ENCODE measurements at regions not wholly inside any gene's neighbourhood (a gene's known extent, or its start where the extent isn't known, plus 50 kb on each side); places are given as distances from the start of the nearest gene placed in this dataset.

DNA sequence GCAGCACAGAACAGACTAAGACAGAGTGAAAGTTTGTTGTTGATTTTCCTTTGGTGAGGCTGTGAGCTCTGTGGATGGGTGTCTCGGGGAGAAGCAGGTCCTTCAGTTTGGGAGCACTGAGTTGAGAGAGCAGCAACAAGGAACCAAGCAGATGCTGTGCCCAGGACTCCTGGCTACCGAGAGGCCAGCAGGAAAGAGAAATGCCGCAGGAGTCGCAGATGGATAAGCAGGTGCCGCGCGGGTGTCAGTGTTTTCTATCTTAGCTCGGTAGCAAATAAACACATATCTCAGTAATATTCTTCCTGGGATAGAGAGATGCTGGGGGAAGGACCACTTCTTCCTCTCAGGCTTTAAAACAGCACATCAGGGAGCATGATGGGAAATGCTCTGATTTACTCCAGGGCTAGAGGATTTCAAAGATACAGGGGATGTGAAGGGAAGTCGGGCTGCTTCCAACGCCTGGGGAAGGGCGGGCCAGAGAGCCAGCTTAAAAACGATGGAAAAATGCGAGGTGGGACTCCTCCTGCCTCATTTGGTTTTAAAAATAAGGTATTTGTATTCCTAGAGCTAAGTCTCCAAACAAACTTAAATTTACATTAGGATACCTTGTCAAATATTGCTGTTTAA, 470.7 kb upstream of the B3GAT1 start:
- Histone ChIP-seq H3K4me3 (no peak overlapping the region), H3K4me1 (no peaks in the 10 kb centered on the region), H3K9me3 (no peaks in the 10 kb centered on the region), H3K27ac (no peak overlapping the region), H3K36me3 (no peaks in the 10 kb centered on the region), H3K27me3 (peaks cover 0 to 46% (median 2%) of the 10 kb centered on the region in 9 donors)
- TF ChIP-seq POLR2A (IDR thresholded peaks at IDR 0.05) = no peak
- TF ChIP-seq, protein P1, sequence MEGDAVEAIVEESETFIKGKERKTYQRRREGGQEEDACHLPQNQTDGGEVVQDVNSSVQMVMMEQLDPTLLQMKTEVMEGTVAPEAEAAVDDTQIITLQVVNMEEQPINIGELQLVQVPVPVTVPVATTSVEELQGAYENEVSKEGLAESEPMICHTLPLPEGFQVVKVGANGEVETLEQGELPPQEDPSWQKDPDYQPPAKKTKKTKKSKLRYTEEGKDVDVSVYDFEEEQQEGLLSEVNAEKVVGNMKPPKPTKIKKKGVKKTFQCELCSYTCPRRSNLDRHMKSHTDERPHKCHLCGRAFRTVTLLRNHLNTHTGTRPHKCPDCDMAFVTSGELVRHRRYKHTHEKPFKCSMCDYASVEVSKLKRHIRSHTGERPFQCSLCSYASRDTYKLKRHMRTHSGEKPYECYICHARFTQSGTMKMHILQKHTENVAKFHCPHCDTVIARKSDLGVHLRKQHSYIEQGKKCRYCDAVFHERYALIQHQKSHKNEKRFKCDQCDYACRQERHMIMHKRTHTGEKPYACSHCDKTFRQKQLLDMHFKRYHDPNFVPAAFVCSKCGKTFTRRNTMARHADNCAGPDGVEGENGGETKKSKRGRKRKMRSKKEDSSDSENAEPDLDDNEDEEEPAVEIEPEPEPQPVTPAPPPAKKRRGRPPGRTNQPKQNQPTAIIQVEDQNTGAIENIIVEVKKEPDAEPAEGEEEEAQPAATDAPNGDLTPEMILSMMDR (IDR thresholded peaks at IDR 0.05) = no peak
- ATAC-seq (no peak), DNase-seq (no peak)
- intact Hi-C loops (cut with DNase I) = no loop called here
- 56 to 62% (median 60%) methylated on average over 13 of the region's 13 CpGs for whole genome bisulfite sequencing, 4 donors

GRCh38 chr11:134882141-134882540, 470.1 kb upstream of the B3GAT1 start:
- H3K27me3 ChIP-seq = peaks cover 0 to 45% (median 2%) of the 10 kb centered on the region in 9 donors
- H3K9me3 ChIP-seq = no peaks in the 10 kb centered on the region
- H3K36me3 ChIP-seq = no peaks in the 10 kb centered on the region
- DNase-seq (no peak), ATAC-seq (no peak)
- TF ChIP-seq POLR2A (IDR thresholded peaks at IDR 0.05) = no peak
- TF ChIP-seq, protein P1 (IDR thresholded peaks at IDR 0.05) = no peak
- intact Hi-C loops (cut with DNase I) = no loop called here
- no peak overlapping the region for H3K27ac ChIP-seq
- H3K4me1 ChIP-seq = no peaks in the 10 kb centered on the region
- no peak overlapping the region for H3K4me3 ChIP-seq
- WGBS, 4 donors = 76 to 87% (median 82%) methylated on average over 11 of the region's 11 CpGs

GRCh38 chr11:134880788-134881187, 468.7 kb upstream of the B3GAT1 start:
- Histone ChIP-seq H3K27ac (no peak overlapping the region), H3K36me3 (no peaks in the 10 kb centered on the region), H3K9me3 (no peaks in the 10 kb centered on the region), H3K4me3 (no peak overlapping the region), H3K4me1 (no peaks in the 10 kb centered on the region), H3K27me3 (peaks cover 0 to 33% (median 2%) of the 10 kb centered on the region in 9 donors)
- intact Hi-C loops (cut with DNase I) = no loop called here
- ATAC-seq = no peak
- no peak for DNase-seq
- WGBS, 4 donors = 75 to 84% (median 79%) methylated on average over 6 of the region's 6 CpGs
- no peak for TF ChIP-seq POLR2A (IDR thresholded peaks at IDR 0.05)

DNA sequence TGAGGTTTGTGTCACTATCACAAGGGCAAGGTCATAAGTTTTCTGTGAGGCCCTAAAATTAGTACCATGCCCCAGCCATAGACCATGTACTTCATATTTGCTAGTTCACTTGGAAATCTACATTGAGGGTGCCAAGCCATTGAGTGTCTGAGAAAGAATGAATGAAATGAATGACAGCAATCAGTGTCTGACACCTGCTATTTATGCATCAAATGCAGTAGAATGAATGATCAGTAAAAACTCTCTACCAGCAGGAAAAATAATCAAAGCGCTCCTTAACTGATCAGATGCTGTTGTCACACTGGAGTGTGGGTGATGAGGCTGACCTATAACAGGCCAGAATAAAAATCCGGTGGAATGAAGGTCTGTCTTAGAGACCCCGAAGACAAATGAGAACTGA, 467.9 kb upstream of the B3GAT1 start:
- Histone ChIP-seq H3K4me3 (no peak overlapping the region), H3K4me1 (no peaks in the 10 kb centered on the region), H3K9me3 (no peaks in the 10 kb centered on the region), H3K27ac (no peak overlapping the region), H3K27me3 (peaks cover 0 to 30% (median 2%) of the 10 kb centered on the region in 9 donors), H3K36me3 (no peaks in the 10 kb centered on the region)
- 54 to 89% (median 85%) methylated on average over 3 of the region's 3 CpGs for WGBS, 4 donors
- intact Hi-C loops (cut with DNase I) = no loop called here
- DNase-seq (no peak), ATAC-seq (no peak)
- TF ChIP-seq, protein P1 (IDR thresholded peaks at IDR 0.05) = no peak
- no peak for TF ChIP-seq POLR2A (IDR thresholded peaks at IDR 0.05)

DNA sequence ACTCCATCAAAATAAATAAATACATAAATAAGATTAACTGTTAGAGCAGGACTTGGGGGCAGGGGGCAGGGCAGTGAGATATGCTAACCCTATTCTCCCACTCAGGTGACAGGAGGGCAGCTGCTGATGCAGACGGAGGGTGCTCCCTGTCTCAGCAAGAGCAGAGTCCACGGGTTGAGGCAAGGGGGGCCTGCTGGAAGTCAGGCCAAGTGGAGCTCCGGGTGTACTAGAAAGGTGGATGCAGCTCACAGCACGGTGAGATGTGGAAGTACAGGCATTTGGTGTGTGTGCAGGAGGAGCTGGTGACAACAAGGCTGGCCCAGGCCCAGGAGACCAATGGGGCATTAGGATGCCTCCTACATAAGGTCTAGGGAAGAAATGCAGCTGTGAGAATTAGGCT, 467.3 kb upstream of the B3GAT1 start:
- Histone ChIP-seq H3K4me3 (no peak overlapping the region), H3K36me3 (no peaks in the 10 kb centered on the region), H3K27me3 (peaks cover 0 to 28% (median 2%) of the 10 kb centered on the region in 9 donors), H3K9me3 (no peaks in the 10 kb centered on the region), H3K27ac (no peak overlapping the region), H3K4me1 (no peaks in the 10 kb centered on the region)
- no peak for TF ChIP-seq POLR2A (IDR thresholded peaks at IDR 0.05)
- TF ChIP-seq, protein P1 (IDR thresholded peaks at IDR 0.05) = no peak
- intact Hi-C loops (cut with DNase I) = no loop called here
- no peak for ATAC-seq
- WGBS, 4 donors = 56 to 68% (median 64%) methylated on average over 4 of the region's 4 CpGs
- DNase-seq = no peak

Measured in heart left ventricle (tissue), 16 donors.